Mesothelial cell of epicardium (in vitro differentiated cells): ENCODE measurements at regions not wholly inside any gene's neighbourhood (a gene's known extent, or its start where the extent isn't known, plus 50 kb on each side); places are given as distances from the start of the nearest gene placed in this dataset.

ENCODE experiments used
- DNase-seq, 2 experiments: peaks; one replicate each; pipeline ENCODE4 v3.0.0; 2021; ENCODE audit warnings: low spot score in 2 of 2; ENCODE audit not compliant: unreplicated experiment in 2 of 2
- H3K27ac Mint-ChIP-seq: 2 replicates; pipeline ENCODE4 v1.8.0; 2021; ENCODE audit warnings: mixed read lengths
- H3K27me3 Mint-ChIP-seq: 2 replicates; pipeline ENCODE4 v1.8.0; 2021; ENCODE audit warnings: low read depth, mixed read lengths
- H3K36me3 Mint-ChIP-seq: 2 replicates; pipeline ENCODE4 v1.8.0; 2021; ENCODE audit warnings: mixed read lengths
- H3K4me1 Mint-ChIP-seq: 2 replicates; pipeline ENCODE4 v1.8.0; 2021; ENCODE audit warnings: mixed read lengths
- H3K4me3 Mint-ChIP-seq: 2 replicates; pipeline ENCODE4 v1.8.0; 2021; ENCODE audit warnings: mild to moderate bottlenecking, moderate library complexity, mixed read lengths
- H3K9me3 Mint-ChIP-seq: 2 replicates; pipeline ENCODE4 v1.8.0; 2021; ENCODE audit warnings: mixed read lengths
- TF ChIP-seq, protein P1 (sequence below): fragments of 200-600 bp; sonication (generic); IDR thresholded peaks from one replicate; pipeline ENCODE4 v1.5.0; 2021; ENCODE audit warnings: antibody characterized with exemption; ENCODE audit not compliant: unreplicated experiment

GRCh38 chr12:111161898-111162297 is 207.0 kb downstream of the PHETA1 start:
- H3K4me1 Mint-ChIP-seq = peaks cover 8% of the 10 kb centered on the region
- H3K27ac Mint-ChIP-seq = no peak overlapping the region
- H3K27me3 Mint-ChIP-seq = peaks cover 14% of the 10 kb centered on the region
- peaks cover 1% of the 10 kb centered on the region for H3K36me3 Mint-ChIP-seq
- no peak for DNase-seq
- H3K4me3 Mint-ChIP-seq = no peak overlapping the region
- TF ChIP-seq, protein P1, sequence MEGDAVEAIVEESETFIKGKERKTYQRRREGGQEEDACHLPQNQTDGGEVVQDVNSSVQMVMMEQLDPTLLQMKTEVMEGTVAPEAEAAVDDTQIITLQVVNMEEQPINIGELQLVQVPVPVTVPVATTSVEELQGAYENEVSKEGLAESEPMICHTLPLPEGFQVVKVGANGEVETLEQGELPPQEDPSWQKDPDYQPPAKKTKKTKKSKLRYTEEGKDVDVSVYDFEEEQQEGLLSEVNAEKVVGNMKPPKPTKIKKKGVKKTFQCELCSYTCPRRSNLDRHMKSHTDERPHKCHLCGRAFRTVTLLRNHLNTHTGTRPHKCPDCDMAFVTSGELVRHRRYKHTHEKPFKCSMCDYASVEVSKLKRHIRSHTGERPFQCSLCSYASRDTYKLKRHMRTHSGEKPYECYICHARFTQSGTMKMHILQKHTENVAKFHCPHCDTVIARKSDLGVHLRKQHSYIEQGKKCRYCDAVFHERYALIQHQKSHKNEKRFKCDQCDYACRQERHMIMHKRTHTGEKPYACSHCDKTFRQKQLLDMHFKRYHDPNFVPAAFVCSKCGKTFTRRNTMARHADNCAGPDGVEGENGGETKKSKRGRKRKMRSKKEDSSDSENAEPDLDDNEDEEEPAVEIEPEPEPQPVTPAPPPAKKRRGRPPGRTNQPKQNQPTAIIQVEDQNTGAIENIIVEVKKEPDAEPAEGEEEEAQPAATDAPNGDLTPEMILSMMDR = no peak
- no peaks in the 10 kb centered on the region for H3K9me3 Mint-ChIP-seq

DNA sequence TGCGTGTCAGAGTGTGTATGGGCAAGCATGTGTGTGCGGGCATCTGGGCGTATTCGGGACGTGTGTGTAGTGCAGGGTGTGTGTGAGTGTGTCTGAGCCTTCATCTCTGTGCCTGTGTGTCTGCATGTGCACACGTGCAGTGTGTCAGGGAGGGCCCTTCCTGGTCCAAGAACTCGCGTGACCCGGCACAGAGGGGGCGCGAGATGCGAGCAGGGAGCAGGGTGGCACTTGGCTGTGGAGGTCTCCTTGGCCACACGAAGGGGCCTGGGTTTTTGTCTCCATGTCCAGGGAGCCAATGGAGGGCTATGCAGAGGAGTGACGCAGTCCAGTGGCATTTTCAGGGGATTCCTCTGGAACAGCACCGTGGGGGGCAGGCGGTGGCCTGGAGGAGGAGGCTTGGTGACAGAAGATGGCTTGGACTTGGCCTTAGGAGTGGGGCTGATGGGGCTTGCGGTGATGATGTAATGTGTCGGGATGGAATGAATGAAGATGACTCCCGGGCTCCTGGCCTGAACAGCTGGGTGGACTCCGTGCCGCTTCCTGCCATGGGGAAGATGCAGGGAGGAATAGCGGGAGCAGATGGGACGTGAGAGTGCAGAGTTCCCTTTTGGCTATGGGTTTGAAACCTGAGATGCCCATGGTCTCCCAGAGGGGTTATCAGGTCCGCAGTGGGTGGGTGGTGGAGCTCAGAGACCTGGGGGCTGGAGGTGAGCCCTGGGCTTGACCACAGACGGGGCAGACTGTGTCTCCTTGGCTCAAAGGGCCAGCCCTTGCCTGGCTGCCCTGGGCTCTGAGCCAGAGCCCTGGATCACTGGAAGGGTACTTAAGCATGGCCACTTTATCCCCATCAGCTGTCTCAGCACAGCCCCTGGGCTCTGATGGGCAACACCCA is 208.3 kb downstream of the PHETA1 start:
- Mint-ChIP-seq H3K9me3 (no peaks in the 10 kb centered on the region), H3K4me1 (peaks cover 13% of the 10 kb centered on the region), H3K27ac (no peak overlapping the region), H3K36me3 (peaks cover 1% of the 10 kb centered on the region), H3K27me3 (peaks cover 4% of the 10 kb centered on the region), H3K4me3 (no peak overlapping the region)
- DNase-seq = no peak
- TF ChIP-seq, protein P1 = no peak

DNA sequence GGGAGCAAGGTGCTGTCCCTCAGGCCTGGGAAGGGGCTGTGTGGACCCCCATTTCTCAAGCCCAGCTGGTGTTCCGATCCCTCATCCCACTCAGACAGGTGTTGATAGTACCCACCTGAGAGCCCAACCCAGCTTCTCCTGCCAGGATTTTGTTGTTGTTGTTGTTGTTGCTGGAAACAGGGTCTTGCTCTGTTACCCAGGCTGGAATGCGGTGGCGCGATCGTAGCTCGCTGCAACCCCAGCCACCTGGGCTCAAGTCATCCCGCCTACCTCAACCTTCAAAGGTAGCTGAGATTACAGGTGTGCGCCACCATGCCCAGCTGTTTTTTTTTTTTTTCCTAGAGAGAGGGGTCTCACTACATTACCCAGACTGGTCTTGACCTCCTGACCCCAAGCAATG is 209.9 kb downstream of the PHETA1 start:
- Mint-ChIP-seq H3K9me3 (no peaks in the 10 kb centered on the region), H3K4me3 (no peak overlapping the region), H3K4me1 (peaks cover 24% of the 10 kb centered on the region), H3K27ac (no peak overlapping the region), H3K36me3 (peaks cover 1% of the 10 kb centered on the region), H3K27me3 (peaks cover 2% of the 10 kb centered on the region)
- DNase-seq = no peak
- TF ChIP-seq, protein P1 = no peak

DNA sequence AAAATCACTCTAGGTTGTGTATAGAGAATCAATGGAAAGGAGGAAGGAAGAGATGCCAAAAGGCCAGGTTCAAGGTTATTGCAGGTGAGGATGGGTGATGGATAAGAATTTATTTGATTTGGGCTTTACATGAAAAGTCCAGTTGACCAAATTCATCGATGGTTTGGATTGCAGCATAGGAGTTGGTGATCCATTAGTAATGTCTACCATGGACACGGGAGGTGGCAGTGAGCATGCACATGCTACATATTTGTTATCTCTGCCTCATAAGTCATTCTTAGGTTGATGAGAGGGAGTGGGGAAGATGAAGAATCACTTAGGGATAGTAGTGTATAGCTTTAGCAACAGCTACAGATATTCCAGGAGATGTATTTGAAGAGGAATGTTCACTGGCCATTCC is 211.4 kb downstream of the PHETA1 start:
- H3K27me3 Mint-ChIP-seq = peaks cover 6% of the 10 kb centered on the region
- peaks cover 30% of the 10 kb centered on the region for H3K4me1 Mint-ChIP-seq
- DNase-seq = no peak
- H3K36me3 Mint-ChIP-seq = peaks cover 1% of the 10 kb centered on the region
- no peak overlapping the region for H3K27ac Mint-ChIP-seq
- H3K9me3 Mint-ChIP-seq = no peaks in the 10 kb centered on the region
- H3K4me3 Mint-ChIP-seq = no peak overlapping the region
- TF ChIP-seq, protein P1 = no peak

- TF ChIP-seq, protein P1 = no peak
- Mint-ChIP-seq H3K9me3 (no peaks in the 10 kb centered on the region), H3K4me1 (peaks cover 36% of the 10 kb centered on the region), H3K36me3 (peaks cover 1% of the 10 kb centered on the region), H3K27ac (no peak overlapping the region), H3K4me3 (no peak overlapping the region), H3K27me3 (peaks cover 6% of the 10 kb centered on the region)
- no peak for DNase-seq
These were observed 212.6 kb downstream of the PHETA1 start for GRCh38 chr12:111156304-111156703.
